CD4-positive, alpha-beta T cell treated with Interleukin-17A for 1 hour (primary cell): ENCODE measurements at regions not wholly inside any gene's neighbourhood (a gene's known extent, or its start where the extent isn't known, plus 50 kb on each side); places are given as distances from the start of the nearest gene placed in this dataset.

Experiments
- DNase-seq: peaks from one replicate; pipeline ENCODE4 v3.0.0-alpha.2; 2020

GRCh38 chr2:234834228-234834923, 117.4 kb upstream of the SH3BP4 start:
- DNase-seq, result no peak

- no peak for DNase-seq
Measured at GRCh38 chr2:234830853-234831252, 121.0 kb upstream of the SH3BP4 start.

GRCh38 chr2:234829074-234829455, 122.8 kb upstream of the SH3BP4 start:
- no peak for DNase-seq

GRCh38 chr2:234828382-234829073, 123.3 kb upstream of the SH3BP4 start:
- no peak for DNase-seq

- no peak for DNase-seq
Measured at GRCh38 chr2:234827096-234827860, 124.5 kb upstream of the SH3BP4 start.

- DNase-seq, result no peak
Measured at GRCh38 chr2:234826681-234827080, 125.1 kb upstream of the SH3BP4 start.

GRCh38 chr2:234825616-234826015, 126.2 kb upstream of the SH3BP4 start:
- DNase-seq, result no peak

- no peak for DNase-seq
Measured at GRCh38 chr2:234823877-234824376, 127.9 kb upstream of the SH3BP4 start.

- DNase-seq, result no peak
Measured at GRCh38 chr2:234823196-234823876, 128.5 kb upstream of the SH3BP4 start.

- DNase-seq, result no peak
Measured at GRCh38 chr2:234821946-234822475, 129.8 kb upstream of the SH3BP4 start.

GRCh38 chr2:234818937-234819336, 132.9 kb upstream of the SH3BP4 start:
- DNase-seq, result no peak

GRCh38 chr2:234816491-234816890, 135.3 kb upstream of the SH3BP4 start:
- DNase-seq, result no peak

- no peak for DNase-seq
Measured at GRCh38 chr2:234816056-234816455, 135.8 kb upstream of the SH3BP4 start.

- no peak for DNase-seq
Measured at GRCh38 chr2:234814374-234814773, 137.4 kb upstream of the SH3BP4 start.

- no peak for DNase-seq
Measured at GRCh38 chr2:234812851-234813250, 139.0 kb upstream of the SH3BP4 start.

GRCh38 chr2:234808907-234809306, 142.9 kb upstream of the SH3BP4 start:
- no peak for DNase-seq

- DNase-seq, result no peak
Measured at GRCh38 chr2:234806818-234807217, 145.0 kb upstream of the SH3BP4 start.

- DNase-seq, result no peak
Measured at GRCh38 chr2:234805836-234806235, 146.0 kb upstream of the SH3BP4 start.

GRCh38 chr2:234804704-234805103, 147.1 kb upstream of the SH3BP4 start:
- DNase-seq, result no peak

- no peak for DNase-seq
Measured at GRCh38 chr2:234802845-234803171, 149.0 kb upstream of the SH3BP4 start.

- no peak for DNase-seq
Measured at GRCh38 chr2:234802071-234802844, 149.6 kb upstream of the SH3BP4 start.

GRCh38 chr2:234797566-234798250, 154.1 kb upstream of the SH3BP4 start:
- no peak for DNase-seq
